AG09309 (cell line): ENCODE measurements at regions not wholly inside any gene's neighbourhood (a gene's known extent, or its start where the extent isn't known, plus 50 kb on each side); places are given as distances from the start of the nearest gene placed in this dataset.
"Not testable (repeated sequence)": the region's sequence is repeated elsewhere in the genome, so short reads cannot be mapped to it uniquely, and the experiment has no call there.

Experiments
- DNase-seq: peaks from one replicate; pipeline ENCODE4 v3.0.0-alpha.2; 2010; ENCODE audit warnings: low read depth
- H3K4me3 ChIP-seq: 2 replicates; pipeline ENCODE4 v1.5.1; 2011; ENCODE audit warnings: mild to moderate bottlenecking, low read depth, low read length, moderate library complexity; ENCODE audit not compliant: control insufficient read depth
- CTCF ChIP-seq: IDR thresholded peaks from 2 replicates; pipeline ENCODE4 v1.5.1; 2011; ENCODE audit warnings: mild to moderate bottlenecking, low read depth, low read length, inconsistent platforms; ENCODE audit not compliant: insufficient read depth, control insufficient read depth; ENCODE audit errors: missing control alignments

GRCh38 chr18:46215902-46216723 is 111.9 kb downstream of the HAUS1 start:
- no peak for DNase-seq
- TF ChIP-seq CTCF, result no peak

GRCh38 chr18:46220116-46220515 is 115.9 kb downstream of the HAUS1 start:
- H3K4me3 ChIP-seq, result no peak overlapping the region
- no peak for TF ChIP-seq CTCF
- peak; percentile 43 for DNase-seq

More at GRCh38 chr18:46215902-46216723, 111.9 kb downstream of the HAUS1 start:
- H3K4me3 ChIP-seq, result no peak overlapping the region

- DNase-seq, result no peak
- no peak for TF ChIP-seq CTCF
- H3K4me3 ChIP-seq, result no peak overlapping the region
These were observed 117.9 kb downstream of the HAUS1 start for GRCh38 chr18:46222093-46222492.

- TF ChIP-seq CTCF, result no peak
- DNase-seq, result no peak
- no peak overlapping the region for H3K4me3 ChIP-seq
These were observed 118.7 kb downstream of the HAUS1 start for GRCh38 chr18:46222710-46223360.

- no peak overlapping the region for H3K4me3 ChIP-seq
- no peak for TF ChIP-seq CTCF
- no peak for DNase-seq
These were observed 120.1 kb downstream of the HAUS1 start for GRCh38 chr18:46224181-46224775.

- no peak overlapping the region for H3K4me3 ChIP-seq
- no peak for TF ChIP-seq CTCF
- DNase-seq, result peak; percentile 81
These were observed 122.3 kb downstream of the HAUS1 start for GRCh38 chr18:46226461-46226860.

- not testable (repeated sequence) for DNase-seq, H3K4me3 ChIP-seq
These were observed 125.5 kb downstream of the HAUS1 start for GRCh38 chr18:46229641-46230040.
